ENCODE measurements at regions not wholly inside any gene's neighbourhood (a gene's known extent, or its start where the extent isn't known, plus 50 kb on each side); places are given as distances from the start of the nearest gene placed in this dataset.

DNA sequence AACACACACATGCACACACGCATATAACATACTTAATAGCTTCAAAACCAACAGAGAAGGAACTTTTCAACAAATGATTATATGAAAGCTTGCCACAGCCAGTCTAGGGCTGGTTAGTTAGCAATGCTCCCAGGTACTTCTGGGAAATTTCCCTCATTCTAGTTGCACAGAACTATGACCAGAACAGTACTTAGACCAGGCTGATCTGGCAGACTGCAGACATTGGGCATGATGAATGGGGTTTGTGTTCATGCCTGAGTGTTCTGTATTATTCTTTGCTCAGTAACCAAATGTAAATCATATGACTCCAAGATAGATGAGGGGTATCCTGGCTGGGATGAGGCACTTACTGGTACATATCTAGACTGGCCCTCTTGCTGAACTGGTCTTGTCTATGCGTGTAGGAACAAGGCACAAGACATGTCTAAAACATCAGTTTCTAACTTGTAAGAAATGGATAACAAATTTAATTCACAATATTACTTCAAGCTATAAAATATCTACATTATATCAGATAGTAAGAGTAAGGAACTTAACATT lies 50.3 kb upstream of the GEMIN8 start:
- BruUV-seq (replicated peaks), result no TSS peak
- H2AFZ ChIP-seq (ENCODE audit: low read depth, low read length), result no peak overlapping the region
- in situ Hi-C loops (cut with MboI), result no loop called here
- TF ChIP-seq ZBTB1 (CRISPR knock-in tag; IDR thresholded peaks at IDR 0.05; ENCODE audit: borderline replicate concordance, low read depth), result no peak
- TF ChIP-seq, protein P1, sequence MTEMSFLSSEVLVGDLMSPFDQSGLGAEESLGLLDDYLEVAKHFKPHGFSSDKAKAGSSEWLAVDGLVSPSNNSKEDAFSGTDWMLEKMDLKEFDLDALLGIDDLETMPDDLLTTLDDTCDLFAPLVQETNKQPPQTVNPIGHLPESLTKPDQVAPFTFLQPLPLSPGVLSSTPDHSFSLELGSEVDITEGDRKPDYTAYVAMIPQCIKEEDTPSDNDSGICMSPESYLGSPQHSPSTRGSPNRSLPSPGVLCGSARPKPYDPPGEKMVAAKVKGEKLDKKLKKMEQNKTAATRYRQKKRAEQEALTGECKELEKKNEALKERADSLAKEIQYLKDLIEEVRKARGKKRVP (CRISPR knock-in tag; IDR thresholded peaks at IDR 0.05), result no peak
- TF ChIP-seq RB1 (IDR thresholded peaks at IDR 0.05; ENCODE audit: low read depth), result no peak
- TF ChIP-seq ZBTB2 (IDR thresholded peaks at IDR 0.05), result no peak
- TF ChIP-seq UBTF (IDR thresholded peaks at IDR 0.05; ENCODE audit: borderline replicate concordance in 1 of 2, low read depth in 2 of 2, low read length in 2 of 2), result no peak
- TF ChIP-seq BCL6 (CRISPR knock-in tag; IDR thresholded peaks at IDR 0.05), result no peak
- no peak for TF ChIP-seq RREB1 (CRISPR knock-in tag; IDR thresholded peaks at IDR 0.05)
- TF ChIP-seq BACH1 (tag; IDR thresholded peaks at IDR 0.05), result no peak
- no peak for TF ChIP-seq ZNF263 (CRISPR knock-in tag; IDR thresholded peaks at IDR 0.05; ENCODE audit: borderline replicate concordance)
- TF ChIP-seq TCF7 (IDR thresholded peaks at IDR 0.05; ENCODE audit: borderline replicate concordance), result no peak
- no peak for TF ChIP-seq PTTG1 (tag; IDR thresholded peaks at IDR 0.05; ENCODE audit: low read depth)

More for the DNA sequence above, 50.3 kb upstream of the GEMIN8 start:
- 0% methylated on average over 2 of the region's 2 CpGs for WGBS (ENCODE audit: insufficient coverage, low coverage, missing lambda C conversion rate)
- H3K27ac ChIP-seq (ENCODE audit: extremely low read depth, low read depth, low read length), result no peak overlapping the region
- ChIA-PET CTCF (ENCODE audit: low intra/inter-chr PET ratio) (no interaction called here), POLR2A (no interaction called here)
- no peak overlapping the region for H3K4me3 ChIP-seq
- H3K9me3 ChIP-seq (replicated peaks; ENCODE audit: control insufficient read depth, insufficient read depth, low read depth, low read length), result no peaks in the 10 kb centered on the region
- H3K9ac ChIP-seq (ENCODE audit: insufficient read depth in 1 of 2, low read depth in 2 of 2, low read length in 2 of 2), result no peak overlapping the region
- no peaks in the 10 kb centered on the region for H3K4me1 ChIP-seq (replicated peaks in 1 of 2; ENCODE audit: control insufficient read depth in 2 of 2, insufficient read depth in 2 of 2, low read length in 2 of 2)
- ATAC-seq (no peak), FAIRE-seq (no peak), DNase-seq (ENCODE audit: extremely low read depth in 1 of 4, low spot score in 3 of 4) (no peak)
- no peaks in the 10 kb centered on the region for H3K27me3 ChIP-seq (ENCODE audit: control insufficient read depth in 2 of 2, insufficient read depth in 2 of 2, low read length in 2 of 2)
- no peaks in the 10 kb centered on the region for H3K36me3 ChIP-seq (ENCODE audit: control insufficient read depth, insufficient read depth, low read length)
- no peaks in the 10 kb centered on the region for H4K20me1 ChIP-seq (replicated peaks; ENCODE audit: control insufficient read depth, insufficient read depth, low read length)
- H3K79me2 ChIP-seq (ENCODE audit: control insufficient read depth, insufficient read depth, low read length), result no peaks in the 10 kb centered on the region
- no peaks in the 10 kb centered on the region for H3K9me1 ChIP-seq (ENCODE audit: control insufficient read depth, insufficient read depth, low read length)
- no peak overlapping the region for H3K4me2 ChIP-seq (ENCODE audit: insufficient read depth, low read length)
- intact Hi-C loops (cut with micrococcal nuclease), result no loop called here
